GM18858 (cell line): ENCODE measurements at regions not wholly inside any gene's neighbourhood (a gene's known extent, or its start where the extent isn't known, plus 50 kb on each side); places are given as distances from the start of the nearest gene placed in this dataset.

Experiments used
- ATAC-seq: cut with Tn5 transposase; IDR thresholded peaks from one replicate; pipeline ENCODE4 v1.9.1; 2021; ENCODE audit not compliant: unreplicated experiment

GRCh38 chr21:27143476-27143875, 176.6 kb upstream of the ADAMTS5 start:
- ATAC-seq, result no peak

GRCh38 chr21:27139526-27139925, 172.6 kb upstream of the ADAMTS5 start:
- ATAC-seq, result no peak

- no peak for ATAC-seq
These were observed 167.6 kb upstream of the ADAMTS5 start for GRCh38 chr21:27134516-27134915.

- ATAC-seq, result no peak
These were observed 165.4 kb upstream of the ADAMTS5 start for GRCh38 chr21:27132266-27132665.

- ATAC-seq, result no peak
These were observed 163.3 kb upstream of the ADAMTS5 start for GRCh38 chr21:27130154-27130553.

GRCh38 chr21:27129694-27130093, 162.8 kb upstream of the ADAMTS5 start:
- ATAC-seq, result no peak

- ATAC-seq, result no peak
These were observed 162.3 kb upstream of the ADAMTS5 start for GRCh38 chr21:27129215-27129614.

GRCh38 chr21:27126140-27126539, 159.3 kb upstream of the ADAMTS5 start:
- no peak for ATAC-seq

- ATAC-seq, result no peak
These were observed 155.8 kb upstream of the ADAMTS5 start for GRCh38 chr21:27122686-27123085.

- no peak for ATAC-seq
These were observed 147.2 kb upstream of the ADAMTS5 start for GRCh38 chr21:27114111-27114510.

GRCh38 chr21:27112186-27112585, 145.3 kb upstream of the ADAMTS5 start:
- no peak for ATAC-seq

GRCh38 chr21:27110956-27111355, 144.1 kb upstream of the ADAMTS5 start:
- ATAC-seq, result no peak

GRCh38 chr21:27108701-27109100, 141.8 kb upstream of the ADAMTS5 start:
- no peak for ATAC-seq

GRCh38 chr21:27108228-27108627, 141.3 kb upstream of the ADAMTS5 start:
- no peak for ATAC-seq

GRCh38 chr21:27104846-27105431, 138.1 kb upstream of the ADAMTS5 start:
- no peak for ATAC-seq

- no peak for ATAC-seq
These were observed 136.9 kb upstream of the ADAMTS5 start for GRCh38 chr21:27103768-27104167.

- ATAC-seq, result no peak
These were observed 134.6 kb upstream of the ADAMTS5 start for GRCh38 chr21:27101523-27101922.

GRCh38 chr21:27094184-27094948, 127.5 kb upstream of the ADAMTS5 start:
- ATAC-seq, result no peak

- ATAC-seq, result no peak
These were observed 119.7 kb upstream of the ADAMTS5 start for GRCh38 chr21:27086630-27087029.

GRCh38 chr21:27086186-27086585, 119.3 kb upstream of the ADAMTS5 start:
- no peak for ATAC-seq

GRCh38 chr21:27085387-27085786, 118.5 kb upstream of the ADAMTS5 start:
- ATAC-seq, result no peak

GRCh38 chr21:27083144-27083543, 116.3 kb upstream of the ADAMTS5 start:
- ATAC-seq, result no peak
